HuH-7.5 (cell line): ENCODE measurements at regions not wholly inside any gene's neighbourhood (a gene's known extent, or its start where the extent isn't known, plus 50 kb on each side); places are given as distances from the start of the nearest gene placed in this dataset.

Source experiments
- DNase-seq: peaks from one replicate; pipeline ENCODE4 v3.0.0; 2011; ENCODE audit warnings: low spot score

DNA sequence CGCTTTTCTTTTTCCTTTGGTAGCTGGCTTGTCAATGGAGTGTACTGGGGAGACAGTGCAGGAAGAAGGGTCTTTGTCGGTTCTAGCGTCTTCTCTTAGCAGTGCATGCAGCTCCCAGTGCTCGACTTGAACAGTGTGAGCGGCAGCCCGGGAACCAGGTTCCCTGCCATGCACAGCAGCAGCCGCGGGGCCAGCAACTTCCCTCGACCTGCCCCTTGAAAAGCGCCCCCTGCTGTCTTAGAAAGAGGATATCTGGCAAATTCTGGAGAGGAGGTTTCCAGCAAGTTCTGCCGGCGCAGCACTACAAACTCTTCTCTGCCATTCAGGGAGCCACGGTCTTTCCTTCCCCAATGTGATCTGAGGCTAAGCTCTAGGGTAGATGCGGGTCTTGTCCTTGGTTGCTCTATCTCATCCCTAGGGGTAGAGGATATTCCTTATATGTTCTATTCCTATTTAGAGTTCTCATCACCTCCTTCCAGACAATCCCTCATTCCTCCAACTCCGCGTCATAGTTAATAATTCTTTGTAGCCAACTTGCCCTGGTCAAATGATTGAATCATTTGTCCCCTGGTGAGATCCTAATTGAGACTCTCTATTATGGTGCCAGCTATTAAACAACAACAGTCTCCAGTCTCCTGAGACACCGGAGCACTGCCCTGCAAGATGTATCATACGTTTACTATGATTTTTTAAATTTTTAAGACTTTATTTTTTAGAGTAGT, 451.3 kb downstream of the PMP22 start:
- DNase-seq = peak; percentile 33

- no peak for DNase-seq
These were observed 456.7 kb downstream of the PMP22 start for GRCh38 chr17:14808425-14808824.

- no peak for DNase-seq
These were observed 459.8 kb downstream of the PMP22 start for GRCh38 chr17:14805348-14805747.

GRCh38 chr17:14803826-14804225, 461.3 kb downstream of the PMP22 start:
- no peak for DNase-seq

- DNase-seq = no peak
These were observed 467.3 kb downstream of the PMP22 start for GRCh38 chr17:14797801-14798200.

- no peak for DNase-seq
These were observed 468.1 kb downstream of the PMP22 start for GRCh38 chr17:14797021-14797420.

DNA sequence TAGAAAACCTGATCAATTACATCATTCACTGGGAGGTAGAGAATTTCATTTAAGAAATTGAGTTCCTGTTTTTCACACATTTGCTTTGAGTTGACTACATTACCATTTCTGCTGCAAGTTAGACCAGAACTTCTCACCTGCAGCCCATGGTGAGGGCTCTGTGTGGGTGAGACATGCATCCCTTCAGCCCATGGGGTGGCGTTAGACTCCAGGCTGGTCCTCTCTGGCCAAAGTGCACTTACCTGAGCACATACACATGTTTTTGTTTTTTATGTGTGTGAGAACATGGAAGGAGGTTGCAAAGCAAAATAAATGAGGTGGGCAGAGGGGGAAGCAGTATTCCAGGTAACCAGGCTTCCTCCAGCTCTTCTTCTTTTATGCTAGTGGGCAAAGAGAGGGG, 470.2 kb downstream of the PMP22 start:
- DNase-seq = no peak

DNA sequence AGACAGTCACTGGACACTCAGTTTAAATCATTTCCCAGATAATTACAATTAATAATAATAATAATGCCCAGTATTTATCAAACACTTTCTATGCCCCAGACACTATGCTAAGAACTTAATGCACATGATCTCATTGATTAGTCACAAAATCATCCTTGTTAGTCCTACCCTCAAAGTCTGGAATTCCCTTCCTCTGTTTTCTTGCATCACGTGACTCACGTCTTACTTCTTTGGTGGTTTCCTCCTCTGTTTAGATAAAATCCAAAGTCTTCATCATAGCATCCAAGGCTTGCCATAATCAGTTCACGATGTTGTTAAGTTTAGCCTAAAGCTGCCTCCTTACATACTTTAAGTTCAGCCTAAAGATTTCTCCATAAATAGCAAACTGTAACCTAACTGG, 471.9 kb downstream of the PMP22 start:
- DNase-seq = no peak

- DNase-seq = no peak
These were observed 472.4 kb downstream of the PMP22 start for GRCh38 chr17:14792746-14793145.

DNA sequence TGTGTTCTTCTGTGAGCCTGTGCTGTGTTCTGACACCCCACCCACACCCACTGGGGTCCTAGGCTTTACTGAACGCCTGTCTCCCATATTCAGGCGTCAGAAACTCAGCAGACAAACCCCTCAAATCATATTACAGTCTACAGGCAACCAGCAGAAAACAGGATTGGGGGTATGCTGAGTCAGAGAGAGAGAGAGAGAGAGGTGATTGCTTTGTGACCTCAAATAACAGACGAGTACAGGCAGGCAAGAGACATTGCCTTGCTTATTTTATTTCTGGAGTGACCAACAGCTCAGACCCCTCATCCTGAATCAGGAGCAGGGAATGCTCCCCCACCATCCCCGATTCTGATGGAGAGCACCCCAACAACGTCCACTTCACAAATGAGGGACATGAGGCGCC, 473.9 kb downstream of the PMP22 start:
- DNase-seq = no peak

DNA sequence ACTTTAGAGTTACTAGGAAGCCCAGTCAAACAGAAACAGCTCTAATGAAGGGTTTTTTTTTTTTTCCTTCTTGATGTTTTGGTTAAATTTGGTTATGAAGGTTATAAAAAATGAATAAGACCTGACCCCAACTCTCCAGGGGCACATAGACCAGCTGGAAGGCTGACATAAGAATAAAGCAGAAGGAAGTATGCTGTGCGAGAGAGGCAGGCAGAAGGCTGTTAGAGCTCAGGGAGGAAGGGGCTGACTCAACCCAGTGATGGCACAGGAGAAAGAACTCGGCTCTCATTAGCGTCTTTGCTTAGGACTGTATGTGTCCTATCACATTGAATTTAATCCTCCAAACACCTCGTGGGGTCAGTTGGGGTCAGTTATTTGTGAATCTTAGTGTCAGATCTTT, 474.6 kb downstream of the PMP22 start:
- no peak for DNase-seq

- DNase-seq = no peak
These were observed 480.0 kb downstream of the PMP22 start for GRCh38 chr17:14784997-14785696.

DNA sequence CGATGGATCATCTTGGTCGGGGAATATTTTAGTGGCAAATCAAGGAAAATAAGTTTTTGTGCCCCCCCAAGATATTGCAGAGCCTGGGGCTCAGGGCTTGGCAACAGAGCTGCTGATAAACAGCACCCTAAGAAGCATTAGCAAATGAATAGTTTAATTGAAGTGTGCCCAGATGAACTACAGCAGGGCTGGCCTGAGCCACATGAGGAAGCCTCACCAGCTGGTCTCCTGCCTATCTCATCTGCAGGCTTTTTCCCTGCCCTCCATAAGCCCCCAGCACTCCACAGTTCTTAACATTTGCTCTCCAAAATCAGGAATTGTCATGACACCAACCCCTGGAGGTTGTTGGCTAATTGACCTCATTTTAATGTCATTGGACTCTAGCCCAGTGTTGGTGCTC, 480.2 kb downstream of the HS3ST3B1 start:
- no peak for DNase-seq

- no peak for DNase-seq
These were observed 479.3 kb downstream of the HS3ST3B1 start for GRCh38 chr17:14780097-14780651.

GRCh38 chr17:14779241-14779640, 478.4 kb downstream of the HS3ST3B1 start:
- DNase-seq = no peak

DNA sequence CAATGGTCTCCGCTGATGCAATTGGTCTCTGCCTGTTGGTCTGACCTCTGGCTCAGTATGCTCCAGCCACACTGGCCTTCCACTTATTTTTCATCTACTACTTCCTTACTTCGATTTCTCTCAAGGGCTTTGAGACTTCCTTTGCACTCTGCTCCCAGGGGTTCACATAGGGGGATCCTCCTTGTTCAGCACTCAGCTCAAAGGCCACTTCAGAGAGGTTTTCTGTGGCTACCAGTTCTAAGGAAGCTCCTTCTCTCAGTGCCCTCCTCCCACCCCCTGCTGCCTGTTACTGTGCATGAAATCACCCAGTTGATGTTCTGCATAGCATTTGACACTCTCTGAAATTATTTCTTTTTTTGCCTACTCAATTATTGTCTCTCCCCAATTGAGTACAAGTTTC, 476.4 kb downstream of the HS3ST3B1 start:
- no peak for DNase-seq

DNA sequence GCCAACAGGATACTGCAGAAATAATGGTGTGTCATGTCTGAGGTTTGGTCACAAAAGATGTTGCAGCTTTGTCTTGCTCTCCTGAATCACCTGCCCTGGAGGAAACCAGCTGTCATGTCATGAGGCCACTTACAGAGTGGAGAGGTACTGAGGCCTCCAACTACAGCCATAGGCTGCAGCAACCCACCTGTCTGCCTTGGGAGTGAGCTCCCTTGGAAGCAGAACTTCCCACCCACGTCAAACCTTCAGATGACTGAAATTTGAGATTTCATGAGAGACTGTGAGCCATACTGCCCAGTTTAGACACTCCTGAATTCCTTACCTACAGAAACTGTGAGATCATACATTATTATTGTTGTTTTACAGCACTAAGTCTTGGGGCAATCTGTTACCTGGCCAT, 475.9 kb downstream of the HS3ST3B1 start:
- no peak for DNase-seq

DNA sequence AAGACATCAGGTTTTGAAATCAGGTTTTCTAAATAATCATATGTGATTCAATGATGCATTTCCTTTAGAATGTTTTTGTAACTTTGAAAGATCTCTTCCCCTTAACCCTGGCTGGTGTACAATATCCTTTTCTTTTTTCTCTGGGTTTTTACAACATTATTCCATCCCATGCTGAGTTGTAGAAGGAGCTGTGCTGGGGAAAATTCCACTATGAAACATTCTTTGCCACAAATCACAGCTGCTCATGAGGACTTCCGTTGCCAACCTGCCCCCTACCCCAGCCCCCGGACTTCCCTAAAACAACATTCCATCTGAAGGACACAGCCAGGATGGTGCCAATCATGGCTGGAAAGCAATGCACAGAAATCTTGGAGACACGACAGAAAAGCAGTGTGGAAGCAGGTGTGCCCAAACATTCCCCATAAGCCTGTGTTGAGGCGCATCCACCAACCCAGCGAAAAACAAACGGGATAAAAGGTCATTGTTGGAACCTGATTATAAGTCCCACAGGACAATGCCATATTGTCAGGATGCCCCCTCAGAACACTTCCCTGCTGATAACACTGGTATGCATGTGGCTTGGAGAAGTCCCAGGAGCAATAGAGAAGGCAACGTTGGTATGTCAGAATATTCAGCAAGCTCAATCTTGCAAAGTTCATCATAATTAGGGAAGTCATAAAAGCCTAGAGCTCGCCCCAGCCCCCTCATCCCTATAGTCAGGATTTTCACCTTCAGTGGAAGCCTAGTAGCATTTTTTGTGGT, 475.0 kb downstream of the HS3ST3B1 start:
- DNase-seq = no peak

- DNase-seq = no peak
These were observed 473.9 kb downstream of the HS3ST3B1 start for GRCh38 chr17:14774774-14775173.

- DNase-seq = no peak
These were observed 471.9 kb downstream of the HS3ST3B1 start for GRCh38 chr17:14772776-14773175.

DNA sequence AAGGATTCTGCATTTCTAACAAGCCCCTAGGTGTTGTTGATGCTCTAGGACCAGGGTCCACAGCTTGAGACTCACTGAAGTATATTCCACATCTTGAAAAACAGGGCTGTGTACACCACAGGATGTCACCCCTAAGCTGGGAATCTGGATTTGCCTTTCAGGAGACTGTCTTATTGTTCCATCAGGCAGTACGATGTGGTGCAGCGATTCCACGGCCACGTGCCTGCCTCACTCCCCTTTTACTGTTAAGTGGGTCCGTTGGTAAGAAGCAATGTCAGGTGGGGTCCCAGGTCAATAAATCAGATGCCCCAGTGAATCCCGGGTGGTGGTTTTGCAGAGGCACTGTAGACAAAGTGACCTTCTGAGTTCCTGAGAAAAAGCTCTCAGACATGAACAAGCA, 470.7 kb downstream of the HS3ST3B1 start:
- no peak for DNase-seq

DNA sequence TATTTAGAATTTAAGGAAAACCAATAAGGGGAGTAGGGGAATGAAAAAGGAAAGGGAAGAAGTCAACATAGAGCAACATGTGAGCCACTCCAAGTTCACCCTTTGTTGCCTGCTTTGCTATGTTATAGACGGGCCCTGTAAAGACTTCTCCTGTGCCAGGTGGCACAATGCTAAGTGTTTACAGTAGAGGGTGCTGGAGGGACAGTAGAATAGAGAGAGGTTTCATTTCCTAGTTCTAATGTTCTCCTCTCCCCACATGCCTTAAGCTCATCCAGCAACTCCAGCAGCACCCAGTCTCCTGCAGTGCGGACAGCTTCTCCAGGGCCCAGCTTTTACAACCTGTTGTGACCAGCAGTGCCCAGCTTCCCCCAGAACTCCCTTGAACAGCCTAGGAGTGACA, 468.0 kb downstream of the HS3ST3B1 start:
- no peak for DNase-seq
